Neuronal stem cell (in vitro differentiated cells): ENCODE measurements at regions not wholly inside any gene's neighbourhood (a gene's known extent, or its start where the extent isn't known, plus 50 kb on each side); places are given as distances from the start of the nearest gene placed in this dataset.

ENCODE experiments used
- DNase-seq: peaks from one replicate; pipeline ENCODE4 v3.0.0-alpha.2; 2013; ENCODE audit warnings: low spot score
- H2AFZ ChIP-seq: one replicate; pipeline ENCODE4 v1.6.1; 2013; ENCODE audit warnings: mild to moderate bottlenecking, low read length, inconsistent platforms
- H2AK5ac ChIP-seq: 2 replicates; pipeline ENCODE4 v1.6.1; 2013; ENCODE audit warnings: low read depth, mild to moderate bottlenecking, inconsistent platforms, low read length, moderate library complexity, mixed read lengths
- H2BK120ac ChIP-seq: 2 replicates; pipeline ENCODE4 v1.6.1; 2013; ENCODE audit warnings: low read depth, mild to moderate bottlenecking, inconsistent platforms, low read length, moderate library complexity, mixed read lengths
- H2BK12ac ChIP-seq: one replicate; pipeline ENCODE4 v1.6.1; 2013; ENCODE audit warnings: low read length, inconsistent platforms
- H2BK15ac ChIP-seq: 2 replicates; pipeline ENCODE4 v1.6.1; 2013; ENCODE audit warnings: mild to moderate bottlenecking, low read length, inconsistent platforms, mixed read lengths
- H2BK5ac ChIP-seq: one replicate; pipeline ENCODE4 v1.6.1; 2013; ENCODE audit warnings: inconsistent platforms, mild to moderate bottlenecking, low read length, moderate library complexity
- H3K14ac ChIP-seq: one replicate; pipeline ENCODE4 v1.6.1; 2013; ENCODE audit warnings: low read length, inconsistent platforms
- H3K18ac ChIP-seq: 2 replicates; pipeline ENCODE4 v1.6.1; 2013; ENCODE audit warnings: low read length, inconsistent platforms
- H3K23ac ChIP-seq: 2 replicates; pipeline ENCODE4 v1.6.1; 2013; ENCODE audit warnings: low read depth, mild to moderate bottlenecking, mixed read lengths, low read length, inconsistent platforms; ENCODE audit not compliant: poor library complexity
- H3K27ac ChIP-seq: replicated peaks from 3 replicates; pipeline ENCODE4 v1.5.1; 2013; ENCODE audit warnings: low read length, inconsistent platforms
- H3K27me3 ChIP-seq, 3 experiments: 2 replicates each; pipeline ENCODE4 v1.6.1; 2013; ENCODE audit warnings: low read length in 3 of 3, mild to moderate bottlenecking in 2 of 3, inconsistent platforms in 1 of 3, low read depth in 1 of 3, mixed read lengths in 1 of 3, moderate library complexity in 1 of 3; ENCODE audit not compliant: control insufficient read depth in 3 of 3, insufficient read depth in 3 of 3
- H3K36me3 ChIP-seq, 2 donors: replicated peaks in 1 of 2; 2 replicates each; pipeline ENCODE4 v1.6.1; 2013; ENCODE audit warnings: low read length in 2 of 2; ENCODE audit not compliant: control insufficient read depth in 2 of 2, insufficient read depth in 2 of 2
- H3K4ac ChIP-seq: 2 replicates; pipeline ENCODE4 v1.6.1; 2013; ENCODE audit warnings: inconsistent platforms, mild to moderate bottlenecking, low read length, moderate library complexity
- H3K4me1 ChIP-seq, 2 donors: 1 replicate in 1 of 2; 2 replicates in 1 of 2; pipeline ENCODE4 v1.6.1; 2013; ENCODE audit warnings: low read length in 2 of 2, low read depth in 1 of 2; ENCODE audit not compliant: control insufficient read depth in 2 of 2, insufficient read depth in 1 of 2
- H3K4me2 ChIP-seq: one replicate; pipeline ENCODE4 v1.6.1; 2013; ENCODE audit warnings: mild to moderate bottlenecking, low read length, inconsistent platforms; ENCODE audit not compliant: insufficient read depth, poor library complexity, severe bottlenecking
- H3K4me3 ChIP-seq, 2 donors: 2 replicates each; pipeline ENCODE4 v1.5.1; 2013; ENCODE audit warnings: low read length in 2 of 2, mild to moderate bottlenecking in 2 of 2, inconsistent platforms in 1 of 2, moderate library complexity in 1 of 2
- H3K79me1 ChIP-seq: one replicate; pipeline ENCODE4 v1.6.1; 2013; ENCODE audit warnings: low read depth, mild to moderate bottlenecking, inconsistent platforms, low read length, moderate library complexity
- H3K9ac ChIP-seq: one replicate; pipeline ENCODE4 v1.6.1; 2013; ENCODE audit warnings: mild to moderate bottlenecking, low read depth, low read length, inconsistent platforms; ENCODE audit not compliant: poor library complexity
- H3K9me3 ChIP-seq, 2 donors: replicated peaks in 1 of 2; 2 replicates each; pipeline versions ENCODE3 to v1.6.1; 2013; ENCODE audit warnings: low read length in 2 of 2, mild to moderate bottlenecking in 2 of 2, inconsistent platforms in 1 of 2, low read depth in 1 of 2, mixed read lengths in 1 of 2, moderate library complexity in 1 of 2; ENCODE audit not compliant: control insufficient read depth in 2 of 2, insufficient read depth in 1 of 2
- H4K8ac ChIP-seq: one replicate; pipeline ENCODE4 v1.6.1; 2013; ENCODE audit warnings: low read depth, mild to moderate bottlenecking, inconsistent platforms, low read length, moderate library complexity
- H4K91ac ChIP-seq: one replicate; pipeline ENCODE4 v1.6.1; 2013; ENCODE audit warnings: low read length, low read depth, mild to moderate bottlenecking, inconsistent platforms; ENCODE audit not compliant: poor library complexity
- WGBS, 2 donors: extraction: QIAGEN DNeasy Blood & Tissue Kit; methylation state at CpG; one replicate each; pipeline ENCODE4 v1.1.7; 2013; ENCODE audit warnings: missing lambda C conversion rate in 2 of 2, mixed read lengths in 1 of 2; ENCODE audit not compliant: insufficient read length in 2 of 2, insufficient replicate concordance in 1 of 2; ENCODE audit errors: extremely low coverage in 2 of 2; 5-methylcytosine and 5-hydroxymethylcytosine counted together

DNA sequence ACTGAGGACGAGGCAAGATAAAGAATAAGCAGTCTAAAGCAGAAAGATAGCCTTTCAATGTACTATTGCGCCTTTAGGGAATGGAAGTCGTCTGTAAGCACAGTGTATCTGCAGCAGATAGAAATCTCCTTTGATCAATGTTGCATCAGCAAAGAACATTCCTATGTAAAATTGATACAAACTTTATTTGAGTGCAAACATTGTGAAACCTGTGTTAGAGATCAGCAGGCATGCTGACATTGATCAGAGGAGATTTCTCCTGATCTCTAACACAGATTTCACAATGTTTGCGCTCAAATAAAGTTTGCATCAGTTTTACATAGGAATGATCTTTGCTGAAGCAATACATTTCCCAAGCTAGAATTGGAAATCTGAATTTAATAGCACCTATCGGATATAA, 1446.8 kb downstream of the MRPL39 start:
- no peak overlapping the region for H4K8ac ChIP-seq
- H2BK5ac ChIP-seq: no peak overlapping the region
- no peak overlapping the region for H4K91ac ChIP-seq
- H2AK5ac ChIP-seq: no peak overlapping the region
- no peak overlapping the region for H3K27ac ChIP-seq
- H3K9me3 ChIP-seq: no peaks in the 10 kb centered on the region
- H3K23ac ChIP-seq: no peak overlapping the region
- H3K4me1 ChIP-seq: no peaks in the 10 kb centered on the region
- H3K4me3 ChIP-seq: no peak overlapping the region
- DNase-seq: no peak
- H3K36me3 ChIP-seq: no peaks in the 10 kb centered on the region
- no peak overlapping the region for H3K4me2 ChIP-seq
- H3K4ac ChIP-seq: no peak overlapping the region
- no peak overlapping the region for H2AFZ ChIP-seq
- no peak overlapping the region for H2BK120ac ChIP-seq
- H3K18ac ChIP-seq: no peak overlapping the region
- no peak overlapping the region for H3K14ac ChIP-seq
- no peak overlapping the region for H2BK12ac ChIP-seq
- no CpG with 5 or more reads among the region's 5 CpGs for WGBS, 2 donors
- no peak overlapping the region for H2BK15ac ChIP-seq
- H3K79me1 ChIP-seq: no peaks in the 10 kb centered on the region
- no peak overlapping the region for H3K9ac ChIP-seq
- no peaks in the 10 kb centered on the region for H3K27me3 ChIP-seq

DNA sequence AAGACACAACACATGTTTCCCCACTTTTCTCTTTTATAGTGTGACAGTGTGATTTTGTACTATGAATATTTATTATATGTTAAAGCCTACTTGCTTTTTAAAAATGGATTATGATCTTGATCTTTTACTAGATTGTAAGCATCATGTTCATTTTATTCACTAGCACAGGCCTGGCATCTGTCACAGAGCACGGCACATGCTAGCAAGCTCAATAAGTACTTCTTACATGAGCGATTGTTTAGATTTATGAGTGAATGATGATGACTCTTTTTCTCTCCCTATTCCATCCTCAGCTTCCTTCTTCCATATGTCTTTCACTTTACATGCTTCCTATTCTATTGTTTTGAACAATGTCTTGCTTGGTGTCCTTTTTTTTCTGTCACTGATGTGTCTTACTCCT, 1454.1 kb downstream of the MRPL39 start:
- Histone ChIP-seq H3K4me1 (no peaks in the 10 kb centered on the region), H4K8ac (no peak overlapping the region), H3K23ac (no peak overlapping the region), H2BK5ac (no peak overlapping the region), H3K27ac (no peak overlapping the region), H3K9ac (no peak overlapping the region), H3K4me2 (no peak overlapping the region), H3K14ac (no peak overlapping the region), H3K4ac (no peak overlapping the region), H4K91ac (no peak overlapping the region), H2BK12ac (no peak overlapping the region), H2AK5ac (no peak overlapping the region), H3K4me3 (no peak overlapping the region), H2AFZ (no peak overlapping the region), H2BK15ac (no peak overlapping the region), H3K36me3 (no peaks in the 10 kb centered on the region), H3K27me3 (no peaks in the 10 kb centered on the region), H3K79me1 (no peaks in the 10 kb centered on the region), H2BK120ac (no peak overlapping the region), H3K9me3 (no peaks in the 10 kb centered on the region), H3K18ac (no peak overlapping the region)
- no CpG with 5 or more reads among the region's 2 CpGs for WGBS, 2 donors
- no peak for DNase-seq

DNA sequence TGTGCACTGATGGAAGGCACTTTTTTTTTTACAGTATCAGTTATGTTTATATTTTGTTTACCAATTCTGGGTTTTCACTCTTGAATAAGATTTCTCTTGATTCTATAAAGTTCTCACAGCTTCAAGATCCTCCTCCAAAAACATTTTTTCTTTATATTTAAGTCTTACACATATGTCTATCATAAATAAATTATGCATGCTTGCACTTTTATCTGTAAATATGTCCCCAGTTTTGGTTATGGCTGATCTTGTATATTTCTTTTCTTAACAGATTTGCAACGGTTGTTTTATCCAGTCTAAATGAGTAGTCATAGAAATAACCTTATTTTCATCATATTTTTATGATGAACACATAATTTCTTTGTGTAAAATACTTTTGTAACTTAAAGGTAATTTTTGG, 1456.5 kb downstream of the MRPL39 start:
- Histone ChIP-seq H3K9ac (no peak overlapping the region), H3K9me3 (no peaks in the 10 kb centered on the region), H3K4ac (no peak overlapping the region), H3K27ac (no peak overlapping the region), H3K36me3 (no peaks in the 10 kb centered on the region), H3K79me1 (no peaks in the 10 kb centered on the region), H3K27me3 (no peaks in the 10 kb centered on the region), H3K4me3 (no peak overlapping the region), H2BK15ac (no peak overlapping the region), H3K18ac (no peak overlapping the region), H2BK12ac (no peak overlapping the region), H4K91ac (no peak overlapping the region), H2AK5ac (no peak overlapping the region), H3K4me1 (no peaks in the 10 kb centered on the region), H4K8ac (no peak overlapping the region), H2AFZ (no peak overlapping the region), H3K14ac (no peak overlapping the region), H3K4me2 (no peak overlapping the region), H3K23ac (no peak overlapping the region), H2BK120ac (no peak overlapping the region), H2BK5ac (no peak overlapping the region)
- no CpG with 5 or more reads among the region's 1 CpG for WGBS, 2 donors
- DNase-seq: no peak

DNA sequence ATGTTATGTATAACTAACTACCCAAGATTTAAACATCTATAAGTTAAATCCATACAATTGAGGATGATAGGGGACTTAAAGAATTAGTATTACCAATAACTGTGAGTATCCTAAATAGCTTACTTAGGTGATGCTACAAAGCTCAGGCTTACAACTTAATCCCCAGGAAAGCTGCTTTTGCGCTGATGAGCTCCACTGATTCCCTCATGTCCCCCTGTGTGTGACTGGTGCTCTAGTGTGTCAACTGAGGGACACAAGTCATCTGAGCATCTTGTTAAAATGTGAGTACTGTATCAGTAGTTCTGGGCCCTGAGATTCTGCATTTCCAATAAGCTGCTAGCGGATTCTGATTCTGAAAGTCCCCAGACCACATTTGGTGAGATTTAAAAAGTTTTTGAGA, 1458.8 kb downstream of the MRPL39 start:
- Histone ChIP-seq H4K8ac (no peak overlapping the region), H3K14ac (no peak overlapping the region), H2AFZ (no peak overlapping the region), H3K4me1 (no peaks in the 10 kb centered on the region), H2BK12ac (no peak overlapping the region), H3K27ac (no peak overlapping the region), H3K23ac (no peak overlapping the region), H3K79me1 (no peaks in the 10 kb centered on the region), H3K9ac (no peak overlapping the region), H3K4me2 (no peak overlapping the region), H2BK120ac (no peak overlapping the region), H2AK5ac (no peak overlapping the region), H2BK15ac (no peak overlapping the region), H3K4ac (no peak overlapping the region), H4K91ac (no peak overlapping the region), H3K4me3 (no peak overlapping the region), H3K36me3 (no peaks in the 10 kb centered on the region), H3K18ac (no peak overlapping the region), H3K9me3 (no peaks in the 10 kb centered on the region), H3K27me3 (no peaks in the 10 kb centered on the region), H2BK5ac (no peak overlapping the region)
- no CpG with 5 or more reads among the region's 2 CpGs for WGBS, 2 donors
- no peak for DNase-seq
